H1 (cell line): ENCODE measurements at regions not wholly inside any gene's neighbourhood (a gene's known extent, or its start where the extent isn't known, plus 50 kb on each side); places are given as distances from the start of the nearest gene placed in this dataset.

Experiments used
- CTCF ChIA-PET: fragments of 300-600 bp; sonication (Branson Sonifier 250); formaldehyde crosslinking; loops from one replicate; lab custom pipeline; 2021; ENCODE audit not compliant: partially characterized antibody; lab: Charles Lee
- POLR2A ChIA-PET: fragments of 300-600 bp; sonication (Branson Sonifier 250); formaldehyde crosslinking; loops from one replicate; lab custom pipeline; 2021; ENCODE audit warnings: inconsistent platforms; ENCODE audit not compliant: partially characterized antibody; lab: Charles Lee
- DNase-seq, 2 experiments: peaks; one replicate each; pipeline versions ENCODE4 v3.0.0 to v3.0.0-alpha.2; 2010 to 2022; ENCODE audit warnings: low spot score in 2 of 2, low read depth in 1 of 2, mixed read lengths in 1 of 2
- FAIRE-seq: peaks from 2 replicates; lab custom pipeline; 2011; peaks lifted over from hg19 to GRCh38; lab: Jason Lieb, UNC
- H2AFZ ChIP-seq: 2 replicates; pipeline ENCODE4 v1.8.1; 2012; ENCODE audit warnings: low read length, inconsistent platforms
- H2AK5ac ChIP-seq: 2 replicates; pipeline ENCODE4 v1.6.1; 2013; ENCODE audit warnings: low read depth, low read length
- H2BK120ac ChIP-seq: replicated peaks from 2 replicates; pipeline ENCODE3; 2013; ENCODE audit warnings: low read depth, low read length, inconsistent platforms
- H2BK12ac ChIP-seq: 2 replicates; pipeline ENCODE4 v1.6.1; 2013; ENCODE audit warnings: low read depth, low read length
- H2BK15ac ChIP-seq: 2 replicates; pipeline ENCODE4 v1.6.1; 2013; ENCODE audit warnings: low read length
- H2BK20ac ChIP-seq: 2 replicates; pipeline ENCODE4 v1.6.1; 2013; ENCODE audit warnings: low read length
- H2BK5ac ChIP-seq: 2 replicates; pipeline ENCODE4 v1.6.1; 2013; ENCODE audit warnings: low read depth, low read length
- H3K14ac ChIP-seq: 2 replicates; pipeline ENCODE4 v1.6.1; 2013; ENCODE audit warnings: inconsistent platforms; ENCODE audit not compliant: insufficient read length
- H3K18ac ChIP-seq: 2 replicates; pipeline ENCODE4 v1.6.1; 2013; ENCODE audit warnings: low read length; ENCODE audit errors: extremely low read depth
- H3K23ac ChIP-seq: 2 replicates; pipeline ENCODE4 v1.6.1; 2013; ENCODE audit warnings: inconsistent platforms; ENCODE audit not compliant: insufficient read length
- H3K23me2 ChIP-seq: 2 replicates; pipeline ENCODE4 v1.6.1; 2013; ENCODE audit warnings: low read depth, low read length
- H3K27ac ChIP-seq: 2 replicates; pipeline ENCODE4 v1.6.1; 2011; ENCODE audit warnings: low read depth, low read length, inconsistent platforms
- H3K27me3 ChIP-seq, 4 experiments: replicated peaks in 1 of 4; 1 replicate in 1 of 4; 2 replicates in 3 of 4; pipeline versions ENCODE4 v1.6.1 to v1.8.1; 2011 to 2013; ENCODE audit warnings: low read length in 3 of 4, mild to moderate bottlenecking in 3 of 4, inconsistent platforms in 2 of 4, mixed read lengths in 2 of 4, moderate library complexity in 1 of 4; ENCODE audit not compliant: control insufficient read depth in 3 of 4, insufficient read depth in 3 of 4; ENCODE audit errors: extremely low read depth in 1 of 4
- H3K36me3 ChIP-seq, 4 experiments: 2 replicates each; pipeline versions ENCODE4 v1.6.1 to v1.8.1; 2011 to 2013; ENCODE audit warnings: mild to moderate bottlenecking in 4 of 4, low read length in 3 of 4, moderate library complexity in 2 of 4, control low read depth in 1 of 4, inconsistent platforms in 1 of 4; ENCODE audit not compliant: insufficient read depth in 4 of 4, control insufficient read depth in 2 of 4
- H3K4ac ChIP-seq: replicated peaks from 2 replicates; pipeline ENCODE3; 2013; ENCODE audit warnings: low read length, low read depth, mixed read lengths, inconsistent platforms; ENCODE audit not compliant: insufficient read length
- H3K4me1 ChIP-seq, 4 experiments: replicated peaks in 1 of 4; 1 replicate in 1 of 4; 2 replicates in 3 of 4; pipeline versions ENCODE4 v1.6.1 to v1.8.1; 2011 to 2013; ENCODE audit warnings: low read length in 3 of 4, inconsistent platforms in 2 of 4, mixed read lengths in 1 of 4; ENCODE audit not compliant: insufficient read depth in 4 of 4, control insufficient read depth in 3 of 4
- H3K4me2 ChIP-seq, 2 experiments: 2 replicates each; pipeline versions ENCODE4 v1.6.1 to v1.8.1; 2011 to 2013; ENCODE audit warnings: low read depth in 2 of 2, low read length in 2 of 2, control low read depth in 1 of 2, inconsistent platforms in 1 of 2, mild to moderate bottlenecking in 1 of 2; ENCODE audit not compliant: insufficient read depth in 1 of 2
- H3K4me3 ChIP-seq, 4 experiments: fragments of 200-600, 300-600 bp in 1 of 4; sonication (generic), shearing (Covaris generic), sonication (Bioruptor Twin) in 1 of 4; 2 replicates each; pipeline versions ENCODE4 v1.5.1 to v1.8.1; 2011 to 2016; ENCODE audit warnings: low read length in 4 of 4, low read depth in 3 of 4, control low read depth in 2 of 4, inconsistent platforms in 2 of 4, mild to moderate bottlenecking in 2 of 4, mixed read lengths in 1 of 4, moderate library complexity in 1 of 4; ENCODE audit not compliant: insufficient read depth in 2 of 4; ENCODE audit errors: extremely low read depth in 1 of 4
- H3K56ac ChIP-seq: replicated peaks from 2 replicates; pipeline ENCODE3; 2013; ENCODE audit warnings: low read depth, mild to moderate bottlenecking, mixed read lengths, low read length, inconsistent platforms; ENCODE audit not compliant: insufficient read length
- H3K79me1 ChIP-seq: 2 replicates; pipeline ENCODE4 v1.6.1; 2013; ENCODE audit warnings: low read depth, low read length, control low read depth
- H3K79me2 ChIP-seq, 2 experiments: 2 replicates each; pipeline versions ENCODE4 v1.6.1 to v1.8.1; 2012 to 2013; ENCODE audit warnings: low read length in 2 of 2, mild to moderate bottlenecking in 2 of 2, inconsistent platforms in 1 of 2; ENCODE audit not compliant: insufficient read depth in 2 of 2, control insufficient read depth in 1 of 2
- H3K9ac ChIP-seq, 4 experiments: replicated peaks in 1 of 4; 1 replicate in 1 of 4; 2 replicates in 3 of 4; pipeline versions ENCODE4 v1.6.1 to v1.8.1; 2011 to 2013; ENCODE audit warnings: low read depth in 3 of 4, low read length in 3 of 4, control low read depth in 2 of 4, mild to moderate bottlenecking in 2 of 4, moderate library complexity in 2 of 4, inconsistent platforms in 1 of 4; ENCODE audit errors: extremely low read depth in 1 of 4
- H3K9me3 ChIP-seq, 2 experiments: 2 replicates each; pipeline versions ENCODE4 v1.6.1 to v1.8.1; 2012 to 2013; ENCODE audit warnings: mild to moderate bottlenecking in 2 of 2, moderate library complexity in 2 of 2, control low read depth in 1 of 2, inconsistent platforms in 1 of 2, low read depth in 1 of 2, low read length in 1 of 2, mixed read lengths in 1 of 2; ENCODE audit not compliant: insufficient read depth in 2 of 2
- H4K20me1 ChIP-seq, 2 experiments: replicated peaks in 1 of 2; 2 replicates each; pipeline versions ENCODE3 to v1.8.1; 2011 to 2013; ENCODE audit warnings: inconsistent platforms in 2 of 2, low read length in 2 of 2, mild to moderate bottlenecking in 1 of 2; ENCODE audit not compliant: insufficient read depth in 2 of 2, control insufficient read depth in 1 of 2
- H4K5ac ChIP-seq: 2 replicates; pipeline ENCODE4 v1.6.1; 2013; ENCODE audit warnings: low read length, low read depth, mixed read lengths, inconsistent platforms; ENCODE audit not compliant: insufficient read length
- H4K8ac ChIP-seq: 2 replicates; pipeline ENCODE4 v1.8.0; 2013; ENCODE audit warnings: mild to moderate bottlenecking, moderate library complexity, low read length, inconsistent platforms; ENCODE audit not compliant: insufficient read depth; ENCODE audit errors: extremely low read depth
- H4K91ac ChIP-seq: replicated peaks from 2 replicates; pipeline ENCODE3; 2013; ENCODE audit warnings: low read length, mixed read lengths, inconsistent platforms; ENCODE audit not compliant: insufficient read length
- CBX8 ChIP-seq: fragments of 300-800, 300-1000 bp; sonication (generic); IDR thresholded peaks from 2 replicates; pipeline ENCODE4 v1.7.1; 2016; ENCODE audit warnings: low read depth, low read length, borderline replicate concordance
- CTBP2 ChIP-seq: IDR thresholded peaks from 2 replicates; pipeline ENCODE4 v1.7.0; 2011; ENCODE audit warnings: borderline replicate concordance, mild to moderate bottlenecking, moderate library complexity, mixed read lengths, low read length; ENCODE audit not compliant: insufficient read depth, insufficient read length
- POU5F1 ChIP-seq: IDR thresholded peaks from 2 replicates; pipeline ENCODE4 v1.6.1; 2011; ENCODE audit warnings: low read depth, mild to moderate bottlenecking, low read length, moderate library complexity
- SRF ChIP-seq: IDR thresholded peaks from 2 replicates; pipeline ENCODE4 v1.6.1; 2011; ENCODE audit warnings: mild to moderate bottlenecking, low read depth, low read length, moderate library complexity
- WGBS, 2 experiments: shearing (Covaris generic) in 1 of 2; methylation state at CpG; one replicate each; pipeline versions ENCODE4 v1.1.6 to v1.1.7; 2013 to 2015; ENCODE audit warnings: low lambda C conversion rate in 2 of 2, mixed read lengths in 2 of 2, inconsistent platforms in 1 of 2, low coverage in 1 of 2, missing lambda C conversion rate in 1 of 2; ENCODE audit not compliant: insufficient replicate concordance in 2 of 2, insufficient coverage in 1 of 2, insufficient read length in 1 of 2; ENCODE audit errors: extremely low coverage in 1 of 2, missing lambda C conversion rate in 1 of 2; 5-methylcytosine and 5-hydroxymethylcytosine counted together

GRCh38 chr11:69562302-69562701, 78.7 kb upstream of the CCND1 start:
- Histone ChIP-seq H3K4me2 (no peak overlapping the region), H3K18ac (no peak overlapping the region), H3K79me1 (no peaks in the 10 kb centered on the region), H3K4me3 (no peak overlapping the region), H3K56ac (no peak overlapping the region), H3K4me1 (0 out of 7 replicates have a peak, but pooled peaks cover 0 to 2% (median 0%) of the 10 kb centered on the region in 4 experiments), H4K91ac (no peak overlapping the region), H3K27ac (no peak overlapping the region), H3K36me3 (no peaks in the 10 kb centered on the region), H2BK12ac (no peak overlapping the region), H2BK5ac (no peak overlapping the region), H2BK15ac (no peak overlapping the region), H3K79me2 (no peaks in the 10 kb centered on the region), H3K14ac (no peak overlapping the region), H4K20me1 (no peaks in the 10 kb centered on the region), H2AFZ (no peak overlapping the region), H2BK20ac (no peak overlapping the region), H3K23me2 (no peaks in the 10 kb centered on the region), H3K4ac (no peak overlapping the region), H4K5ac (no peak overlapping the region), H2BK120ac (no peak overlapping the region), H3K9ac (no peak overlapping the region), H3K27me3 (no peaks in the 10 kb centered on the region), H3K23ac (no peak overlapping the region), H4K8ac (no peak overlapping the region), H3K9me3 (no peaks in the 10 kb centered on the region), H2AK5ac (no peak overlapping the region)
- TF ChIP-seq POU5F1 (no peak), CTBP2 (no peak), SRF (no peak), CBX8 (no peak)
- ChIA-PET CTCF (no interaction called here), POLR2A (interaction anchor here (0.6 kb wide), 1 partner anchor 38 kb away, joined by 3 read pairs; no protein-coding TSS in a partner anchor)
- 84% methylated on average over 4 of the region's 4 CpGs; no CpG with 5 or more reads in 1 of the 2 experiments for WGBS, 2 experiments
- no peak for FAIRE-seq
- no peak for DNase-seq
